NB4 (cell line): ENCODE measurements at regions not wholly inside any gene's neighbourhood (a gene's known extent, or its start where the extent isn't known, plus 50 kb on each side); places are given as distances from the start of the nearest gene placed in this dataset.

Experiments used
- CTCF ChIP-seq: IDR thresholded peaks from one replicate; pipeline ENCODE4 v1.5.1; 2012; ENCODE audit warnings: low read depth, low read length
- MYC ChIP-seq: IDR thresholded peaks from 2 replicates; pipeline ENCODE4 v1.6.1; 2011; ENCODE audit warnings: low read depth, low read length

- TF ChIP-seq MYC (no peak), CTCF (no peak)
Observed at GRCh38 chr1:60483509-60483908, 409.9 kb upstream of the C1orf87 start.
